HG02852 (cell line): ENCODE measurements at regions not wholly inside any gene's neighbourhood (a gene's known extent, or its start where the extent isn't known, plus 50 kb on each side); places are given as distances from the start of the nearest gene placed in this dataset.

Experiments
- ATAC-seq: cut with Tn5 transposase; IDR thresholded peaks from one replicate; pipeline ENCODE4 v1.9.1; 2021; ENCODE audit warnings: mild to moderate bottlenecking, moderate library complexity; ENCODE audit not compliant: unreplicated experiment

GRCh38 chr11:80517701-80518100, 1076.9 kb upstream of the TENM4 start:
- ATAC-seq, result no peak

- ATAC-seq, result peak; percentile 81
Observed at GRCh38 chr11:80515097-80515496, 1074.3 kb upstream of the TENM4 start.

- no peak for ATAC-seq
Observed at GRCh38 chr11:80512491-80512890, 1071.7 kb upstream of the TENM4 start.

- ATAC-seq, result no peak
Observed at GRCh38 chr11:80505771-80506170, 1064.9 kb upstream of the TENM4 start.

GRCh38 chr11:80503990-80504389, 1063.2 kb upstream of the TENM4 start:
- ATAC-seq, result no peak

- ATAC-seq, result no peak
Observed at GRCh38 chr11:80502511-80502910, 1061.7 kb upstream of the TENM4 start.

GRCh38 chr11:80495116-80495515, 1054.3 kb upstream of the TENM4 start:
- ATAC-seq, result no peak

- no peak for ATAC-seq
Observed at GRCh38 chr11:80487952-80488351, 1047.1 kb upstream of the TENM4 start.

GRCh38 chr11:80486678-80487077, 1045.8 kb upstream of the TENM4 start:
- no peak for ATAC-seq

- no peak for ATAC-seq
Observed at GRCh38 chr11:80477178-80477577, 1036.3 kb upstream of the TENM4 start.

GRCh38 chr11:80473562-80473961, 1032.7 kb upstream of the TENM4 start:
- ATAC-seq, result peak; percentile 90

- ATAC-seq, result no peak
Observed at GRCh38 chr11:80469871-80470270, 1029.0 kb upstream of the TENM4 start.

GRCh38 chr11:80466570-80466969, 1025.7 kb upstream of the TENM4 start:
- no peak for ATAC-seq

- ATAC-seq, result peak; percentile 66
Observed at GRCh38 chr11:80462211-80462610, 1021.4 kb upstream of the TENM4 start.

- ATAC-seq, result no peak
Observed at GRCh38 chr11:80458376-80458775, 1017.5 kb upstream of the TENM4 start.

GRCh38 chr11:80457823-80458222, 1017.0 kb upstream of the TENM4 start:
- no peak for ATAC-seq

- no peak for ATAC-seq
Observed at GRCh38 chr11:80455818-80456217, 1015.0 kb upstream of the TENM4 start.

GRCh38 chr11:80451105-80451504, 1010.3 kb upstream of the TENM4 start:
- ATAC-seq, result no peak

GRCh38 chr11:80448709-80449108, 1007.9 kb upstream of the TENM4 start:
- no peak for ATAC-seq

GRCh38 chr11:80443177-80443576, 1002.3 kb upstream of the TENM4 start:
- no peak for ATAC-seq

- ATAC-seq, result no peak
Observed at GRCh38 chr11:80441821-80442220, 1001.0 kb upstream of the TENM4 start.

GRCh38 chr11:80440835-80441234, 1000.0 kb upstream of the TENM4 start:
- no peak for ATAC-seq

GRCh38 chr11:80436547-80436946, 995.7 kb upstream of the TENM4 start:
- ATAC-seq, result no peak

- ATAC-seq, result no peak
Observed at GRCh38 chr11:80435345-80435744, 994.5 kb upstream of the TENM4 start.
